Cardiac muscle cell (in vitro differentiated cells and primary cell): ENCODE measurements at regions not wholly inside any gene's neighbourhood (a gene's known extent, or its start where the extent isn't known, plus 50 kb on each side); places are given as distances from the start of the nearest gene placed in this dataset.

ENCODE experiments used
- DNase-seq, 2 donors: peaks; one replicate each; pipeline versions ENCODE4 v3.0.0 to v3.0.0-alpha.2; 2010 to 2017; ENCODE audit warnings: low read depth in 1 of 2, low spot score in 1 of 2
- H3K27ac ChIP-seq: fragments of 200-600 bp; sonication (generic); 2 replicates; pipeline ENCODE4 v1.5.1; 2016
- H3K27me3 ChIP-seq: fragments of 200-600 bp; sonication (generic); 2 replicates; pipeline ENCODE4 v1.6.0; 2016; ENCODE audit warnings: control low read depth
- H3K36me3 ChIP-seq: fragments of 200-600 bp; sonication (generic); 2 replicates; pipeline ENCODE4 v1.5.1; 2016; ENCODE audit warnings: control low read depth
- H3K4me1 ChIP-seq: fragments of 200-600 bp; sonication (generic); 2 replicates; pipeline ENCODE4 v1.8.1; 2017; ENCODE audit warnings: low read depth, mild to moderate bottlenecking, mixed run types
- H3K4me3 ChIP-seq: fragments of 200-600 bp; sonication (generic); 2 replicates; pipeline ENCODE4 v1.5.1; 2016; ENCODE audit warnings: mild to moderate bottlenecking
- H3K9me3 ChIP-seq: fragments of 200-600 bp; sonication (generic); 2 replicates; pipeline ENCODE4 v1.5.1; 2017; ENCODE audit warnings: low read depth, mild to moderate bottlenecking, control low read depth
- TF ChIP-seq, protein P1 (sequence below): IDR thresholded peaks from 2 replicates; pipeline ENCODE4 v1.5.1; 2012; ENCODE audit warnings: low read depth, mild to moderate bottlenecking, low read length

- no peaks in the 10 kb centered on the region for H3K4me1 ChIP-seq
- no peak overlapping the region for H3K4me3 ChIP-seq
- H3K27ac ChIP-seq = no peak overlapping the region
- no peaks in the 10 kb centered on the region for H3K9me3 ChIP-seq
- peaks cover 29% of the 10 kb centered on the region for H3K27me3 ChIP-seq
- TF ChIP-seq, protein P1, sequence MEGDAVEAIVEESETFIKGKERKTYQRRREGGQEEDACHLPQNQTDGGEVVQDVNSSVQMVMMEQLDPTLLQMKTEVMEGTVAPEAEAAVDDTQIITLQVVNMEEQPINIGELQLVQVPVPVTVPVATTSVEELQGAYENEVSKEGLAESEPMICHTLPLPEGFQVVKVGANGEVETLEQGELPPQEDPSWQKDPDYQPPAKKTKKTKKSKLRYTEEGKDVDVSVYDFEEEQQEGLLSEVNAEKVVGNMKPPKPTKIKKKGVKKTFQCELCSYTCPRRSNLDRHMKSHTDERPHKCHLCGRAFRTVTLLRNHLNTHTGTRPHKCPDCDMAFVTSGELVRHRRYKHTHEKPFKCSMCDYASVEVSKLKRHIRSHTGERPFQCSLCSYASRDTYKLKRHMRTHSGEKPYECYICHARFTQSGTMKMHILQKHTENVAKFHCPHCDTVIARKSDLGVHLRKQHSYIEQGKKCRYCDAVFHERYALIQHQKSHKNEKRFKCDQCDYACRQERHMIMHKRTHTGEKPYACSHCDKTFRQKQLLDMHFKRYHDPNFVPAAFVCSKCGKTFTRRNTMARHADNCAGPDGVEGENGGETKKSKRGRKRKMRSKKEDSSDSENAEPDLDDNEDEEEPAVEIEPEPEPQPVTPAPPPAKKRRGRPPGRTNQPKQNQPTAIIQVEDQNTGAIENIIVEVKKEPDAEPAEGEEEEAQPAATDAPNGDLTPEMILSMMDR = no peak
- H3K36me3 ChIP-seq = no peaks in the 10 kb centered on the region
- DNase-seq = no peak
These were observed 119.7 kb downstream of the MACROH2A1 start for GRCh38 chr5:135279328-135279727.

GRCh38 chr5:135276151-135276550, 122.9 kb downstream of the MACROH2A1 start:
- DNase-seq = no peak
- H3K9me3 ChIP-seq = no peaks in the 10 kb centered on the region
- TF ChIP-seq, protein P1 = no peak

DNA sequence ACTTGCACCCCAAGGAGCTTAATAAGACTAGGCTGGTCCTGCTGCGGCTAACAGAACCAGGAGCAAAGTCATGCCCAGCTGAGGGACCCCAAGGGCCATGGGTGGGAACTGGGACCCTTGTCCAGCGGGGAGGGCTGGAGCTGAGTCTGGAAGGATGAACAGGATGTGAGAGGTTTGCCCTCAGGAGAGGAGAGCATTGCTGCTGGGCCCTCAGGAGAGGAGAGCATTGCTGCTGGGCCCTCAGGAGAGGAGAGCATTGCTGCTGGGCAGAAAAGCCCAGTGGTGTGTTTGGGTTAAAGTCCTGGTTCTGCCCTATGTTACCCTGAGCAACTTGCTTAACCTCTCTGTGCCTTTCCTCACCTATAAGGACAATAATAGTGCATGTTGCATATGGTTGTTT, 125.8 kb downstream of the MACROH2A1 start:
- DNase-seq = no peak
- Histone ChIP-seq H3K27ac (no peak overlapping the region), H3K4me1 (no peaks in the 10 kb centered on the region), H3K9me3 (no peaks in the 10 kb centered on the region), H3K27me3 (peaks cover 28% of the 10 kb centered on the region), H3K4me3 (no peak overlapping the region), H3K36me3 (no peaks in the 10 kb centered on the region)
- TF ChIP-seq, protein P1 = no peak

More at GRCh38 chr5:135276151-135276550, 122.9 kb downstream of the MACROH2A1 start:
- Histone ChIP-seq H3K4me1 (no peaks in the 10 kb centered on the region), H3K4me3 (no peak overlapping the region), H3K27me3 (peaks cover 37% of the 10 kb centered on the region), H3K27ac (no peak overlapping the region), H3K36me3 (no peaks in the 10 kb centered on the region)

DNA sequence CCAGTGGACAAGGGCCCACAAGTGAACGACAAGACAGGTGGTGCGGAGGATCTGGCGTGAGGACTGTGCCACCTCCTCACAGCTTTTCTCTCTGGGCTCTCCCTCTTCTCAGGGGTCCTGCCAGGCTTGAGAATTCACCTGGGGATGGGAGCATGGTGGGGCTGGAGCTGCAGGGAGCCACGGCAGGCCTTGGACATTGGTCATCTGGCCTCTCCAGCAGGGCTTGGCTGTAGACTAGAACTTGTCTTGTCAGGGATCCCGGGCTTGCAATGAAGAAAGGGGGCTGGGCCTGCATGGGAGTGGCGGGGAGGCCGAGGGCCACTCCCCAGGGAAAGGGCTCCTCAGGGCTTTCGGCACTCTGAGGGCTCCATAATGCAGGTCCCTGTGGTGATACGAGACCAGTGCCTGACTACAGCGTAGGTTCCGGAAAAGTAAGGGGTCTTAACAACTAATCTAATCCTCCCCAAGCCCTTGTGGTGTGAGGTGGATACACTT, 126.7 kb downstream of the MACROH2A1 start:
- no peaks in the 10 kb centered on the region for H3K36me3 ChIP-seq
- H3K4me1 ChIP-seq = no peaks in the 10 kb centered on the region
- peaks cover 28% of the 10 kb centered on the region for H3K27me3 ChIP-seq
- no peak for DNase-seq
- H3K4me3 ChIP-seq = no peak overlapping the region
- no peak overlapping the region for H3K27ac ChIP-seq
- H3K9me3 ChIP-seq = no peaks in the 10 kb centered on the region
- TF ChIP-seq, protein P1 = no peak

DNA sequence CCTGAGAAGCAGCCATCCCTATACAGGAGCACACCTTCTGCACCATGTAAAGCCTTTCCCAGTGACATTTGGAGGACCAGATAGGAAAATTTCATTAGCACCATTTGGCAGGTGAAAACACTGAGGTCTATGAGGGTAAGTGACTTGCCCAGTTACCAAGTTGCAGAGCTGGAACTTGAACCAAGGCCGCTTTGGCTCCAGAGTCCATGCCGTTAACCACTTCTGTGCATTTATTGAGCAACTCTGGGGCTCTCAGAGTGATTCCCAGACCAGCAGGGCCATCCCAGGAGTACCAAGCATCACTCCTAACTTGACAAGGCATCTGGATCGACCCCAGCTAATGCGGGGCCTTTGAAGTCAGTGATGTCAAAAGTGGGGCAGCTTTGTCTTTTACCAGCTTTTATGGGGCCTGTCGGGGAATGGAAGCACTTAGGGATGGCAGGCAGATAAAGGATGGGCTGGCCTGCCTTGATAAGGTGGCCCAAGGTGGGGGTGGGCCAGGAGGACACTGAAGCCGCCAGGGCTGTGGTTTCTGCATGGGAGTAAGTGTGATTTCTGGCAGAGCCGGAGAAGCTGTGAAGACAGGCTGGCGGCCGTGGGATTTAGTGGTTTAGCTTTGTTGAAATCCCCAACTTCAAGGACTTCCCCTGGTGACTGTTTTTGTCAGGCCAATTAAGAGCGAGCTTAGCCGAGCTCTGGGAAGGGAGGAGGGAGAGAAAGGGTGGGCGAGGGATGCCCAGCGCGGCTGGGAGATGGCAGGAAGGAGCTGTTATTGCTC, 127.3 kb downstream of the MACROH2A1 start:
- no peaks in the 10 kb centered on the region for H3K4me1 ChIP-seq
- H3K27me3 ChIP-seq = peaks cover 25% of the 10 kb centered on the region
- no peaks in the 10 kb centered on the region for H3K9me3 ChIP-seq
- TF ChIP-seq, protein P1 = no peak
- H3K36me3 ChIP-seq = no peaks in the 10 kb centered on the region
- DNase-seq = peak; percentile 29 to 46
- H3K4me3 ChIP-seq = no peak overlapping the region
- no peak overlapping the region for H3K27ac ChIP-seq
